GM23338 (cell line): ENCODE measurements at regions not wholly inside any gene's neighbourhood (a gene's known extent, or its start where the extent isn't known, plus 50 kb on each side); places are given as distances from the start of the nearest gene placed in this dataset.

ENCODE experiments used
- CTCF ChIP-seq, 2 experiments: fragments of 200-600 bp in 1 of 2; sonication (generic) in 1 of 2; conservative IDR thresholded peaks; 2 replicates each; pipeline versions ENCODE4 v1.5.1 to v1.6.1; 2016 to 2017; ENCODE audit warnings: antibody characterized with exemption in 2 of 2, low read depth in 2 of 2, mild to moderate bottlenecking in 2 of 2, moderate library complexity in 1 of 2
- REST ChIP-seq: IDR thresholded peaks from one replicate; pipeline ENCODE4 v1.6.1; 2018; ENCODE audit warnings: antibody characterized with exemption; ENCODE audit not compliant: unreplicated experiment

GRCh38 chrX:46294234-46294633 lies 251.0 kb downstream of the ZNF674 start:
- no peak for TF ChIP-seq CTCF (conservative IDR thresholded peaks at IDR 0.05; ENCODE audit: low read depth in 2 of 2)
- no peak for TF ChIP-seq REST
